OCI-LY7 (cell line): ENCODE measurements at regions not wholly inside any gene's neighbourhood (a gene's known extent, or its start where the extent isn't known, plus 50 kb on each side); places are given as distances from the start of the nearest gene placed in this dataset.
"Not testable (repeated sequence)": the region's sequence is repeated elsewhere in the genome, so short reads cannot be mapped to it uniquely, and the experiment has no call there.

Experiments
- BruUV-seq: library from RNA; stranded (reverse); fragments of 400-500 nt; replicated peaks from 2 replicates; lab custom pipeline; 2021; lab: Mats Ljungman, UMichigan
- CTCF ChIA-PET: fragments of 300-600 bp; sonication (Branson Sonifier 250); formaldehyde crosslinking; loops from one replicate; lab custom pipeline; 2022; ENCODE audit warnings: antibody characterized with exemption; ENCODE audit not compliant: unreplicated experiment; lab: Charles Lee
- POLR2A ChIA-PET: fragments of 300-600 bp; sonication (Branson Sonifier 250); formaldehyde crosslinking; loops from one replicate; lab custom pipeline; 2022; ENCODE audit warnings: antibody characterized with exemption; lab: Charles Lee
- DNase-seq: peaks from one replicate; pipeline ENCODE4 v3.0.0-alpha.2; 2015; ENCODE audit warnings: low spot score
- H2AFZ ChIP-seq: fragments of 200-600 bp; sonication (generic), shearing (Covaris generic); 2 replicates; pipeline ENCODE4 v1.6.1; 2014; ENCODE audit warnings: mild to moderate bottlenecking, antibody characterized with exemption, low read length, moderate library complexity
- H3K27ac ChIP-seq: fragments of 200-600 bp; sonication (generic); 2 replicates; pipeline ENCODE4 v1.5.1; 2014; ENCODE audit warnings: mixed run types, low read depth, mild to moderate bottlenecking, moderate library complexity, low read length, inconsistent platforms; ENCODE audit not compliant: poor library complexity, severe bottlenecking
- H3K36me3 ChIP-seq: fragments of 200-600 bp; sonication (generic); 2 replicates; pipeline ENCODE4 v1.6.1; 2014; ENCODE audit warnings: mild to moderate bottlenecking, antibody characterized with exemption, low read length, moderate library complexity, mixed read lengths; ENCODE audit not compliant: insufficient read depth
- H3K4me1 ChIP-seq: fragments of 200-600 bp; sonication (generic); 2 replicates; pipeline ENCODE4 v1.5.1; 2014; ENCODE audit warnings: mild to moderate bottlenecking, low read length; ENCODE audit not compliant: insufficient read depth, poor library complexity, severe bottlenecking
- H3K4me2 ChIP-seq: fragments of 200-600 bp; sonication (generic); 2 replicates; pipeline ENCODE4 v1.6.1; 2014; ENCODE audit warnings: mild to moderate bottlenecking, low read length
- H3K4me3 ChIP-seq: fragments of 200-600 bp; sonication (generic); 2 replicates; pipeline ENCODE4 v1.5.1; 2014; ENCODE audit warnings: mild to moderate bottlenecking, low read depth, low read length; ENCODE audit not compliant: poor library complexity, severe bottlenecking
- H3K79me2 ChIP-seq: fragments of 200-600 bp; sonication (generic); 2 replicates; pipeline ENCODE4 v1.6.1; 2016; ENCODE audit warnings: low read depth, mild to moderate bottlenecking, low read length, moderate library complexity, mixed read lengths; ENCODE audit not compliant: insufficient read depth
- H3K9me2 ChIP-seq: fragments of 200-600 bp; sonication (generic); 2 replicates; pipeline ENCODE4 v1.6.1; 2016; ENCODE audit warnings: mild to moderate bottlenecking, low read length, mixed read lengths; ENCODE audit not compliant: insufficient read depth
- H3K9me3 ChIP-seq: fragments of 200-600 bp; sonication (generic); 2 replicates; pipeline ENCODE4 v1.6.1; 2014; ENCODE audit warnings: mild to moderate bottlenecking, mixed run types, low read length, mixed read lengths
- H4K20me1 ChIP-seq: fragments of 200-600 bp; sonication (generic); 2 replicates; pipeline ENCODE4 v1.6.1; 2014; ENCODE audit warnings: mild to moderate bottlenecking, antibody characterized with exemption, low read length, moderate library complexity, mixed read lengths; ENCODE audit not compliant: insufficient read depth
- CTCF ChIP-seq: fragments of 200-600 bp; sonication (generic); conservative IDR thresholded peaks from 2 replicates; pipeline ENCODE4 v1.5.1; 2014; ENCODE audit warnings: mild to moderate bottlenecking, antibody characterized with exemption, low read length, moderate library complexity, mixed read lengths
- EZH2phosphoT487 ChIP-seq: fragments of 200-600 bp; sonication (generic); IDR thresholded peaks from 2 replicates; pipeline ENCODE4 v1.6.1; 2018; ENCODE audit warnings: low read depth, borderline replicate concordance, mild to moderate bottlenecking, mixed run types, antibody characterized with exemption, low read length, moderate library complexity, mixed read lengths
- intact Hi-C: fragments of 100-400 bp; cut with micrococcal nuclease; formaldehyde crosslinking; loops from one replicate; pipeline ENCODE4 v1.10.0; 2022; ENCODE audit not compliant: unreplicated experiment

GRCh38 chr5:62190931-62191330 lies 115.1 kb upstream of the KIF2A start:
- Histone ChIP-seq H3K4me3 (no peak overlapping the region), H2AFZ (no peak overlapping the region), H4K20me1 (no peaks in the 10 kb centered on the region), H3K9me3 (no peaks in the 10 kb centered on the region), H3K4me1 (no peaks in the 10 kb centered on the region), H3K4me2 (no peak overlapping the region), H3K36me3 (no peaks in the 10 kb centered on the region), H3K79me2 (no peaks in the 10 kb centered on the region), H3K27ac (no peak overlapping the region), H3K9me2 (no peaks in the 10 kb centered on the region)
- intact Hi-C loops: no loop called here
- TF ChIP-seq EZH2phosphoT487: no peak
- DNase-seq: no peak
- BruUV-seq: no TSS peak
- CTCF ChIA-PET: no interaction called here
- POLR2A ChIA-PET: interaction anchor here (0.6 kb wide), 1 partner anchor 1555 kb away, joined by 3 read pairs; no protein-coding TSS in a partner anchor

DNA sequence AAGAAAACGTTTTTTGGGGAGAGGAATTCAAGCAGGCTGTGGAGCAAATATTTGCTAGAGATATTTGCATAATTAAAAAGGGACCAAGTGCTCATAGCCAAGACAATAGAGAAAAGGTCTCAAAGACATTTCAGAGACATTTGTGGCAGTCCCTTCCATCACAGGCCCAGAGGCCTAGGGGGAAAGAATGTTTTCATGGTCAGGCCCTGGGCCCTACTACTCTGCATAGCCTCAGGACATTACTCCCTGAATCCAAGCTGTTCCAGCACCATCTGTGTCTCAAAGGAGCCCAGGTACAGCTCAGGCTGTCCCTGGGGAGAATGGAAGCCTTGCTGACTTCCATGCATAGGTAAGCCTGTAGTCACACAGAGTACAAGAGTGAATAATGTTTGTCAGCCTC lies 113.0 kb upstream of the KIF2A start:
- POLR2A ChIA-PET: no interaction called here
- Histone ChIP-seq H3K4me1 (no peaks in the 10 kb centered on the region), H3K4me3 (no peak overlapping the region), H3K4me2 (no peak overlapping the region), H3K36me3 (no peaks in the 10 kb centered on the region), H3K79me2 (no peaks in the 10 kb centered on the region), H3K27ac (no peak overlapping the region), H3K9me2 (no peaks in the 10 kb centered on the region), H4K20me1 (no peaks in the 10 kb centered on the region), H3K9me3 (no peaks in the 10 kb centered on the region), H2AFZ (no peak overlapping the region)
- BruUV-seq: no TSS peak
- CTCF ChIA-PET: no interaction called here
- TF ChIP-seq EZH2phosphoT487 (no peak), CTCF (no peak)
- no peak for DNase-seq
- intact Hi-C loops: no loop called here

DNA sequence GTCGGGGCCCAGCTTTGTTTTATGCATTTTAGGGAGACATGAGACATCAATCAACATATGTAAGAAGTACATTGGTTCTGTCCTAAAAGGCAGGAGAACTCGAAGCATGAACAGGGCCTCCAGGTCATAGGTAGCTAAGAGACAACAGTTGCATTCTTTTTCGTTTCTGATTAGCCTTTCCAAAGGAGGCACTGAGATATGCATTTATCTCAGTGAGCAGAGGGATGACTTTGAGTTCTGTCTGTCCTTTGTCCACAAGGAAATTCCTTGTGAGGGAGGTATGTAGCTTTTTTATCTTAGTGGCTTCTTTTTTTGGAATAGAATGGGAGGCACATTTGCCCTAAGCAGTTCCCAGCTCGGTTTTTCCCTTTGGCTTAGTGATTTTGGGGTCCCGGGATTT lies 109.5 kb upstream of the KIF2A start:
- BruUV-seq, CTCF ChIA-PET, H3K36me3 ChIP-seq: not testable (repeated sequence)

DNA sequence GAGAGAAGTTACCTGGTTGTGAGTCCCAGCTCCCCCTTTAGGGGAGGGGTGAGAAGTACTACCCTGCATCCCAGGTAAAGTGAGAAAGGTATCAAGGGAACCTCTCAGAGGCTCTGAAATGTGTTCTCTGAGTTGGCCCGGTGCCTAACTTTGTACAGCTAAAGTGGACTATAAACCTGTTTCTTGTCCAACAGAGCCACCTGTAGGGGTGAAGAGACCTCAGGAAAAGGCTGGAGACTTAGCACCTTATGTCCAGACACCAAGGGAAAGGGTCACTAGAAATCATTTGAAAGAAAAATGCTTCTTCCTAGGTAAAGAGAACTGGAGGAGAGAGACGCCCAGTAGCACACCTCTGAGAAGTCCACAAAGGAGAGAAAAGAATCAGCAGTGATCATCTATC lies 108.3 kb upstream of the KIF2A start:
- Histone ChIP-seq H3K4me3 (no peak overlapping the region), H3K27ac (no peak overlapping the region), H3K9me3 (no peaks in the 10 kb centered on the region), H3K4me1 (no peaks in the 10 kb centered on the region), H3K9me2 (no peaks in the 10 kb centered on the region), H4K20me1 (no peaks in the 10 kb centered on the region), H2AFZ (no peak overlapping the region), H3K36me3 (no peaks in the 10 kb centered on the region), H3K4me2 (no peak overlapping the region), H3K79me2 (no peaks in the 10 kb centered on the region)
- intact Hi-C loops: no loop called here
- no TSS peak for BruUV-seq
- TF ChIP-seq EZH2phosphoT487 (no peak), CTCF (no peak)
- no peak for DNase-seq
- ChIA-PET CTCF (no interaction called here), POLR2A (no interaction called here)

More for the DNA sequence above, 109.5 kb upstream of the KIF2A start:
- H3K9me3 ChIP-seq, H3K4me3 ChIP-seq, H4K20me1 ChIP-seq, H3K9me2 ChIP-seq, H2AFZ ChIP-seq, H3K4me2 ChIP-seq, H3K79me2 ChIP-seq, POLR2A ChIA-PET, DNase-seq, H3K27ac ChIP-seq, intact Hi-C loops, H3K4me1 ChIP-seq: not testable (repeated sequence)
